Activated naive CD8-positive, alpha-beta T cell treated with anti-CD3 and anti-CD28 coated beads, Interleukin-2, amount 50 U/mL, for 24 hours (primary cell): ENCODE measurements at regions not wholly inside any gene's neighbourhood (a gene's known extent, or its start where the extent isn't known, plus 50 kb on each side); places are given as distances from the start of the nearest gene placed in this dataset.

ENCODE experiments used
- ATAC-seq: fragments of 150-1000 bp; cut with Tn5 transposase; one replicate; pipeline ENCODE4 v1.10.0; 2021
- DNase-seq: peaks from one replicate; pipeline ENCODE4 v3.0.0; 2021
- H3K27ac Mint-ChIP-seq: one replicate; pipeline ENCODE4 v1.8.0; 2021; ENCODE audit warnings: mild to moderate bottlenecking, mixed read lengths
- H3K27me3 Mint-ChIP-seq: one replicate; pipeline ENCODE4 v1.8.0; 2021; ENCODE audit warnings: mixed read lengths
- H3K36me3 Mint-ChIP-seq: one replicate; pipeline ENCODE4 v1.8.0; 2021; ENCODE audit warnings: low read depth, mixed read lengths
- H3K4me1 Mint-ChIP-seq: one replicate; pipeline ENCODE4 v1.8.0; 2021; ENCODE audit warnings: mixed read lengths
- H3K4me3 Mint-ChIP-seq: one replicate; pipeline ENCODE4 v1.8.0; 2021; ENCODE audit warnings: mild to moderate bottlenecking, moderate library complexity, mixed read lengths
- H3K9me3 Mint-ChIP-seq: one replicate; pipeline ENCODE4 v1.8.0; 2021; ENCODE audit warnings: mixed read lengths

DNA sequence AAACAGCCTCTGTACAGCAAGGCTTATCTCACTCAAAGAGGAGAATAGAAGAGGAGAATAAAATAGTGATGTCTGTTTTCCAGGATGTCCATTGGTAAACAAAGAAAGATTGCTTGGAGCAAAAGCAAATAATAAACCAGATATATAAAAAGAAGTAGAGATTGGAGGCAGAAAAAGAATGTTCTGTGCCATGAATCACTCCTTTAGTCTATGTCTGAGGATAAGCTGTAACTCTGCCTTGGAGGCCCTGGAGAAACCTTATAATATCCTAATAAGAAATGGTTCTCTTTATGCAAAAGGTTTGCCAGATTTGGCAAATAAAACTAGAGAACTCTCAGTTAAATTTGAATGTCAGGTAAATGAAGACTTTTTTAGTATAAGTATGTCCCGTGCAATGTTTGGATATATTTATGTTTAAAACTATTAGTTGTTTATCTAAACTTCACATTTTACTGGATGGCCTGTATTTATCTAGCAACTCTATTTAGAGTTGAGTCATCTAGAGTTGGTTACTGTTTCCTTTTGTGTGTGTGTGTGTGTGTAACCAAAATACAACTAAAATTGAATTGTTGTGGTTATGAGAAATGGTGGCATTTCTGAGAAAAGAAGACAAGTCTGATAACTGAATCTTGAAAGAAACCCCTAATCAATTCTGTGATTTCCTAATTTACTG, 510.3 kb upstream of the SETBP1 start:
- H3K36me3 Mint-ChIP-seq: no peaks in the 10 kb centered on the region
- ATAC-seq (no peak), DNase-seq (no peak)
- no peaks in the 10 kb centered on the region for H3K4me1 Mint-ChIP-seq
- no peak overlapping the region for H3K27ac Mint-ChIP-seq
- H3K9me3 Mint-ChIP-seq: no peaks in the 10 kb centered on the region
- no peaks in the 10 kb centered on the region for H3K27me3 Mint-ChIP-seq
- H3K4me3 Mint-ChIP-seq: no peak overlapping the region

- H3K4me3 Mint-ChIP-seq: no peak overlapping the region
- H3K27ac Mint-ChIP-seq: no peak overlapping the region
- H3K27me3 Mint-ChIP-seq: no peaks in the 10 kb centered on the region
- no peaks in the 10 kb centered on the region for H3K4me1 Mint-ChIP-seq
- H3K36me3 Mint-ChIP-seq: no peaks in the 10 kb centered on the region
- no peaks in the 10 kb centered on the region for H3K9me3 Mint-ChIP-seq
- DNase-seq (no peak), ATAC-seq (no peak)
Measured at GRCh38 chr18:44171301-44171700, 509.4 kb upstream of the SETBP1 start.

DNA sequence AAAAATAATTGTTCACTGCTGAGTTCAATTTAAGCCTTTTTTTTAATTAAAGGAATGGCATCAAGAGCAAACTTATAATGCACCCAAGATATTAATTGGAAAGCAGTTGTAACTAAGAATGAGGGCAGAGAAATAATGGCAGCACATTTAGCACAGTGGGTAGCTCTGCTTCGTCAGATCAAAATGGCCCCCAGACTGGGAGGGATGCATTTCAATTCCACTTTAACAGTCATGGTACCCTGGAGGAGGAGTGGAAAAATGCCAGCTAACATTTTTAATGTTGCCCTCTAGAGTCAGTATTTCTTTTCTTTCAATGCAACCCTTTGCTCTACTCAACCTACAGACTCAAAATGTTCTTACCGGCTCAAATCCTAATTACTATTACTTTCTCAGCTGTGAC, 504.8 kb upstream of the SETBP1 start:
- no peak overlapping the region for H3K27ac Mint-ChIP-seq
- ATAC-seq (no peak), DNase-seq (no peak)
- no peak overlapping the region for H3K4me3 Mint-ChIP-seq
- no peaks in the 10 kb centered on the region for H3K36me3 Mint-ChIP-seq
- no peaks in the 10 kb centered on the region for H3K4me1 Mint-ChIP-seq
- no peaks in the 10 kb centered on the region for H3K27me3 Mint-ChIP-seq
- H3K9me3 Mint-ChIP-seq: no peaks in the 10 kb centered on the region

GRCh38 chr18:44178476-44178875, 502.2 kb upstream of the SETBP1 start:
- H3K9me3 Mint-ChIP-seq: no peaks in the 10 kb centered on the region
- DNase-seq (no peak), ATAC-seq (no peak)
- H3K4me3 Mint-ChIP-seq: no peak overlapping the region
- no peak overlapping the region for H3K27ac Mint-ChIP-seq
- no peaks in the 10 kb centered on the region for H3K4me1 Mint-ChIP-seq
- H3K27me3 Mint-ChIP-seq: no peaks in the 10 kb centered on the region
- no peaks in the 10 kb centered on the region for H3K36me3 Mint-ChIP-seq

DNA sequence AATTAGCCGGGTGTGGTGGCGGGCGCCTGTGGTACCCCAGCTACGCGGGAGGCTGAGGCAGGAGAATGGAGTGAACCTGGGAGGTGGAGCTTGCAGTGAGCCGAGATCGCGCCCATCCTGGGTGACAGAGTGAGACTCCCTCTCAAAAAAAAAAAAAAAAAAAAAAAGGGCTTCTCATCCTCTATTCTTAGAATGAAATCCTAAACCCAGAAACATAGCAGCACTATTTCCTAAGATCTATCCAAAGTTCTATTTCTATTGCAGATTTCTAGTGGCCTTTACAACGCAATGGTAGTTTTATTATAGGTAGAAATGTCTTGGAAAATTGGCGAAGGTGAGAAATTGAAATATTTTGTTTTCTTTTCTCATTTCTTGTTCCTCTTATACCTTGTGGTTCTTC, 501.0 kb upstream of the SETBP1 start:
- no peak overlapping the region for H3K4me3 Mint-ChIP-seq
- H3K27ac Mint-ChIP-seq: no peak overlapping the region
- ATAC-seq (no peak), DNase-seq (no peak)
- H3K9me3 Mint-ChIP-seq: no peaks in the 10 kb centered on the region
- H3K27me3 Mint-ChIP-seq: no peaks in the 10 kb centered on the region
- no peaks in the 10 kb centered on the region for H3K36me3 Mint-ChIP-seq
- H3K4me1 Mint-ChIP-seq: no peaks in the 10 kb centered on the region

DNA sequence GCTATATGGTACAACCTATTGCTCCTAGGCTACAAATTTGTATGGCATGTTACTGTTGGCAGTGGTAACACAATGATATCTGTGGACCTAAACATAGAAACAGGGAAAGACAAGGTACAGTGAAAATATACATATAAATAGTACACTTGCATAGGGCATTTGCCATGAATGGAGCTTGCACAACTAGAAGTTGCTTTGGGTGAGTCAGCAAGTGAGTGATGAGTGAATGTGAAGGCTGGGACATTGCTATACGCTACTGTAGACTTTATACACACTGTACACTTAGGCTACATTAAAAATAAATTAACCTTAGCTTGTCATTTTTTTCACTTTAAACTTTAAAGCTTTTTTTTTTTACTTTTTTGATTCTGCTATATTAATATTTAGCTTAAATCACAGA, 500.0 kb upstream of the SETBP1 start:
- Mint-ChIP-seq H3K27ac (no peak overlapping the region), H3K27me3 (no peaks in the 10 kb centered on the region), H3K36me3 (no peaks in the 10 kb centered on the region), H3K4me1 (no peaks in the 10 kb centered on the region), H3K9me3 (no peaks in the 10 kb centered on the region), H3K4me3 (no peak overlapping the region)
- no peak for DNase-seq
- no peak for ATAC-seq

DNA sequence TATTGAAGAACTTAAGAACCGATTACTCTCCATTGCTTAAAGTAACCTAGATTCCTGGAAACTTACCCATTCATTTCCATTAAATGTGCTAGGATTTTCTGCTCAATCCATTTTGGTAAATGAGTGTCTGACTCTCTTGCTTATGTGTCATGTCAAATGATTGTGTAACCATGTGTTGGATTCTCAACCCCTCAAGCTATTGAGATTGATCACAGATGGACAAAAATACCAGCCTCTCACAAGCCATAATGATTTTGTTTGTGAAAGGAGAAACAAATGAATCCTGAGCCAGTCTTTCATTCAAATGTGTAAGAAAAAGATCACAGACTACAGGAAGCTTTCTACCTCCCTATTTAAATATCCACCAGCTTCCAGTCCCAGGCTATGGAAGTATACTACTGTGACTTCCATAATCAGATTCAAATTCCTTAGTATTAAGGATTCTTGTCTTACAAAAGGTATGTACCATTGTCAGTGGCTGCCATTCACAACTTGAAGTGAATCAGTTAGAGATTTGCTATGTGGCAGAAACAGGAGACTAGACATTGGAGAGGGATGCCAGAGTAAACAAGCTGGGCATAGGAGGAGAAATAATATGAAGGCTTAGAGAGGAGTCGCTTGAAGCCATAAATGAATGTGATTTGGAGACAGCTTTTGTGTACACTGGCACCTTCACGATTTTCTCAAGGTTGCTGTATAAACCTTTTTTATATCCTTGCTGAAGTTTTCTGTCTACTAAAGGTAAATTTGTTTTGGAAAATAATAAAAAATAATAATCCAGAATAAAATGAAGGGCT, 498.5 kb upstream of the SETBP1 start:
- H3K4me3 Mint-ChIP-seq: no peak overlapping the region
- H3K36me3 Mint-ChIP-seq: no peaks in the 10 kb centered on the region
- no peak overlapping the region for H3K27ac Mint-ChIP-seq
- no peaks in the 10 kb centered on the region for H3K27me3 Mint-ChIP-seq
- DNase-seq (no peak), ATAC-seq (no peak)
- no peaks in the 10 kb centered on the region for H3K9me3 Mint-ChIP-seq
- no peaks in the 10 kb centered on the region for H3K4me1 Mint-ChIP-seq

GRCh38 chr18:44186001-44186400, 494.7 kb upstream of the SETBP1 start:
- DNase-seq: no peak
- H3K9me3 Mint-ChIP-seq: no peaks in the 10 kb centered on the region
- no peaks in the 10 kb centered on the region for H3K36me3 Mint-ChIP-seq
- no peak overlapping the region for H3K27ac Mint-ChIP-seq
- no peak for ATAC-seq
- H3K4me1 Mint-ChIP-seq: no peaks in the 10 kb centered on the region
- no peak overlapping the region for H3K4me3 Mint-ChIP-seq
- no peaks in the 10 kb centered on the region for H3K27me3 Mint-ChIP-seq

DNA sequence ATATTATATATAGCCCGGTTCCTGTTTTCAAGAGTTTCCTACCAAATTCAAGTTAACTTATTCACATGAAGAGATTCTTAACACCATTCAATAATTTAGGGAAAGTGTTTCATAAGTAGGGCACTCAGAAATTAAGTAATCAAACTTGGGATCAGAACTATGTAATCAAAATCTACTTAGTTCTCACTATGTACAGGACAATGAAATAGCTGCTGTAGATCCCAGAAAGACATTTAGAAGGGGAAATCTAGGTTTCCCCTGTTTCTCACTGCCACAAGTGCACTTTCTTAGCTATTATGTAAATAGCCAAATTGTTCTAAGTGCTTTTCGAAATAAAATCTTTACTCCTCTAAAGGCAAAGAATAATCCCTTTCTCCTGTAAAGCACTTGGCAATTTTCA, 493.6 kb upstream of the SETBP1 start:
- H3K4me3 Mint-ChIP-seq: no peak overlapping the region

GRCh38 chr18:44195394-44196140, 485.1 kb upstream of the SETBP1 start:
- H3K4me3 Mint-ChIP-seq: no peak overlapping the region
- no peak overlapping the region for H3K27ac Mint-ChIP-seq
- no peaks in the 10 kb centered on the region for H3K36me3 Mint-ChIP-seq
- DNase-seq: no peak
- peaks cover 2% of the 10 kb centered on the region for H3K27me3 Mint-ChIP-seq
- ATAC-seq: no peak
- no peaks in the 10 kb centered on the region for H3K9me3 Mint-ChIP-seq
- no peaks in the 10 kb centered on the region for H3K4me1 Mint-ChIP-seq

More for the DNA sequence above, 493.6 kb upstream of the SETBP1 start:
- ATAC-seq (no peak), DNase-seq (no peak)
- Mint-ChIP-seq H3K36me3 (no peaks in the 10 kb centered on the region), H3K27me3 (no peaks in the 10 kb centered on the region), H3K9me3 (no peaks in the 10 kb centered on the region), H3K27ac (no peak overlapping the region), H3K4me1 (no peaks in the 10 kb centered on the region)

GRCh38 chr18:44197832-44198611, 482.7 kb upstream of the SETBP1 start:
- Mint-ChIP-seq H3K27ac (no peak overlapping the region), H3K36me3 (no peaks in the 10 kb centered on the region), H3K27me3 (peaks cover 2% of the 10 kb centered on the region)

GRCh38 chr18:44198612-44199284, 481.9 kb upstream of the SETBP1 start:
- no peak for ATAC-seq
- Mint-ChIP-seq H3K9me3 (no peaks in the 10 kb centered on the region), H3K4me1 (no peaks in the 10 kb centered on the region), H3K27me3 (peaks cover 2% of the 10 kb centered on the region), H3K27ac (no peak overlapping the region), H3K36me3 (no peaks in the 10 kb centered on the region), H3K4me3 (no peak overlapping the region)
- DNase-seq: no peak

More at GRCh38 chr18:44197832-44198611, 482.7 kb upstream of the SETBP1 start:
- Mint-ChIP-seq H3K4me3 (no peak overlapping the region), H3K9me3 (no peaks in the 10 kb centered on the region), H3K4me1 (no peaks in the 10 kb centered on the region)
- no peak for DNase-seq
- no peak for ATAC-seq

GRCh38 chr18:44213293-44213692, 467.4 kb upstream of the SETBP1 start:
- Mint-ChIP-seq H3K4me3 (no peak overlapping the region), H3K4me1 (no peaks in the 10 kb centered on the region), H3K9me3 (no peaks in the 10 kb centered on the region), H3K36me3 (no peaks in the 10 kb centered on the region), H3K27me3 (no peaks in the 10 kb centered on the region), H3K27ac (no peak overlapping the region)
- DNase-seq (no peak), ATAC-seq (no peak)

DNA sequence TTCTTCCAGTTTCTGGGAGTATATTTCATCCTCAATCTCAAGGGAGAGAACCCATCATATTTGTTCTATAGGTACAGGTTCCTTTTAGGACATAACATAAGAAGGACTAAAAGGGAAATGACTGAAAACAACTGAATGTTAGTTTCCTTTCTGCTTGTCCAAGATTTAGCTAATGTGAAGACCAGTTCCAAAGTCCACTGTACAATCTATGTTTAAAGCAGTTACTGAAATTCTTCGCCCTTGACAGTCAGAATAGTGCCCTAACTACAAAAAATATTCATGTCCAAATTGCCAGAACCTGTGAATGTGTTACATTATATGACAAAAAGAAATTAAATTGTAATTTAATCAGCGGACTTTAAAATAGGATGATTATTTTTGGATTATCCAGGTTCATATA, 466.3 kb upstream of the SETBP1 start:
- no peaks in the 10 kb centered on the region for H3K27me3 Mint-ChIP-seq
- H3K36me3 Mint-ChIP-seq: no peaks in the 10 kb centered on the region
- ATAC-seq: no peak

More for the DNA sequence above, 466.3 kb upstream of the SETBP1 start:
- H3K9me3 Mint-ChIP-seq: no peaks in the 10 kb centered on the region
- no peak overlapping the region for H3K4me3 Mint-ChIP-seq
- no peak overlapping the region for H3K27ac Mint-ChIP-seq
- H3K4me1 Mint-ChIP-seq: no peaks in the 10 kb centered on the region
- no peak for DNase-seq
